ENCODE measurements at regions not wholly inside any gene's neighbourhood (a gene's known extent, or its start where the extent isn't known, plus 50 kb on each side); places are given as distances from the start of the nearest gene placed in this dataset.

DNA sequence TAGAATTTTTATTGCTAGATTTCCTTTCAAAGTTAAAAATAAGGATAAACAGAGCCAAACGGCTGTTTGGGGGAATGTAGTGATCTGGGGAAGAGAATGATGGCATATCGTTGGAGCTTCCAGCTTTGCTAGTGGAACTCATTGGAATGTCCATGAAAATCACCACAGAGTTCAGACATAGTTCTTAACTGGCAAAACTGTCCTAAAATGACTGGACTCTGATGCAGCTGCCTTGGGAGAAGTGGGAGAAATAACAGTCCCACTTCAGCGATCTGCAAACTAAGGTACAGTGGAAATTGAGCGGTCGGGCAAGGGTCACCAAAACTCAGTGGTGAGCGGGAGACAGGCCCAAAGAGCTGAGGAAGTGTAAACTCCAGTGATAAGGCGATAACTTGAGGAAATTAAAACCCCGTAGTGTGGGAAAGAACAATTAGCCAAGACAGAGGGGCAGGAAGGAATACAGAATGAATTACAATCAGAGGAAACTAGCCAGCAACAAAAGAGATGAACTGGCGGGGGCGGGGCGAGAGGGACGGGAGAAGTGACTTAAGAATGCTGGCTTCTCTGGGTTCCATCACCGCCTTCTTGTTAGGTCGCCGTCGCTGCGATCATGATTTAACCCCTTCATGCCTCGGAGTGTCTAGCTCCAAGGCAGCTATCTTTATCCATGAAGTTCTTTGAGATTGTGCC, 89.8 kb upstream of the ARHGAP29 start:
- TF ChIP-seq, protein P1, sequence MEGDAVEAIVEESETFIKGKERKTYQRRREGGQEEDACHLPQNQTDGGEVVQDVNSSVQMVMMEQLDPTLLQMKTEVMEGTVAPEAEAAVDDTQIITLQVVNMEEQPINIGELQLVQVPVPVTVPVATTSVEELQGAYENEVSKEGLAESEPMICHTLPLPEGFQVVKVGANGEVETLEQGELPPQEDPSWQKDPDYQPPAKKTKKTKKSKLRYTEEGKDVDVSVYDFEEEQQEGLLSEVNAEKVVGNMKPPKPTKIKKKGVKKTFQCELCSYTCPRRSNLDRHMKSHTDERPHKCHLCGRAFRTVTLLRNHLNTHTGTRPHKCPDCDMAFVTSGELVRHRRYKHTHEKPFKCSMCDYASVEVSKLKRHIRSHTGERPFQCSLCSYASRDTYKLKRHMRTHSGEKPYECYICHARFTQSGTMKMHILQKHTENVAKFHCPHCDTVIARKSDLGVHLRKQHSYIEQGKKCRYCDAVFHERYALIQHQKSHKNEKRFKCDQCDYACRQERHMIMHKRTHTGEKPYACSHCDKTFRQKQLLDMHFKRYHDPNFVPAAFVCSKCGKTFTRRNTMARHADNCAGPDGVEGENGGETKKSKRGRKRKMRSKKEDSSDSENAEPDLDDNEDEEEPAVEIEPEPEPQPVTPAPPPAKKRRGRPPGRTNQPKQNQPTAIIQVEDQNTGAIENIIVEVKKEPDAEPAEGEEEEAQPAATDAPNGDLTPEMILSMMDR (IDR thresholded peaks at IDR 0.05): no peak
- no peak overlapping the region for H3K27ac ChIP-seq (ENCODE audit: low read length)
- no peak overlapping the region for H3K27ac Mint-ChIP-seq

DNA sequence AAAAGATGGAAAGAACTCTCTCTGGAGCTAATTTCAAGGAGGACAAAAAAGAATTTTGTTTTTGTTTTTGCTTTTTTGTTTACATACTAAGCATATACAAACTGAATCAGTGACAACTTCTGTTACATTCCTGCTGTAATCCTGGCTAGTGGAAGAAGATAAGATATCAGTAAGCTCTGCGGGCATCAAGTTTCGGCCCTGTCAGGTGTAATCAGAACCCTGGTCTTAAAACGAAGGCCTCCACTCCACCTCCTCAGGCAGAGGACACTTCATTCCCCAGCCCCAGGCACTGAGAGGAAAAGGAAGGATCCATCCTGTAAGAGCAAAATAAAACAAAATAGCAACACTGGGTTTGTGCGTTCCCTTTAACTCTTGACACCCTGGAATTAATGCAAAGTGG, 88.9 kb upstream of the ARHGAP29 start:
- no peak for ATAC-seq
- WGBS (ENCODE audit: insufficient coverage): 84% methylated on average over 3 of the region's 4 CpGs

More for the DNA sequence above, 89.8 kb upstream of the ARHGAP29 start:
- Histone ChIP-seq H3K9me3 (ENCODE audit: control insufficient read depth, insufficient read depth, low read length) (no peaks in the 10 kb centered on the region), H3K27me3 (ENCODE audit: control insufficient read depth, insufficient read depth, low read length) (peaks cover 14% of the 10 kb centered on the region), H3K36me3 (ENCODE audit: control insufficient read depth, insufficient read depth, low read length) (no peaks in the 10 kb centered on the region), H3K4me1 (ENCODE audit: control insufficient read depth, insufficient read depth, low read length) (no peaks in the 10 kb centered on the region), H3K4me3 (ENCODE audit: low read length) (no peak overlapping the region)
- no peak for DNase-seq
- Mint-ChIP-seq H3K27me3 (ENCODE audit: low read depth in 2 of 2) (peaks cover 37 to 77% of the 10 kb centered on the region in 2 donors), H3K36me3 (no peaks in the 10 kb centered on the region), H3K4me3 (no peak overlapping the region), H3K4me1 (no peaks in the 10 kb centered on the region), H3K9me3 (no peaks in the 10 kb centered on the region)
- intact Hi-C loops (cut with micrococcal nuclease): no loop called here
- no peak for ATAC-seq
- WGBS (ENCODE audit: insufficient coverage): 26% methylated on average over 18 of the region's 18 CpGs

DNA sequence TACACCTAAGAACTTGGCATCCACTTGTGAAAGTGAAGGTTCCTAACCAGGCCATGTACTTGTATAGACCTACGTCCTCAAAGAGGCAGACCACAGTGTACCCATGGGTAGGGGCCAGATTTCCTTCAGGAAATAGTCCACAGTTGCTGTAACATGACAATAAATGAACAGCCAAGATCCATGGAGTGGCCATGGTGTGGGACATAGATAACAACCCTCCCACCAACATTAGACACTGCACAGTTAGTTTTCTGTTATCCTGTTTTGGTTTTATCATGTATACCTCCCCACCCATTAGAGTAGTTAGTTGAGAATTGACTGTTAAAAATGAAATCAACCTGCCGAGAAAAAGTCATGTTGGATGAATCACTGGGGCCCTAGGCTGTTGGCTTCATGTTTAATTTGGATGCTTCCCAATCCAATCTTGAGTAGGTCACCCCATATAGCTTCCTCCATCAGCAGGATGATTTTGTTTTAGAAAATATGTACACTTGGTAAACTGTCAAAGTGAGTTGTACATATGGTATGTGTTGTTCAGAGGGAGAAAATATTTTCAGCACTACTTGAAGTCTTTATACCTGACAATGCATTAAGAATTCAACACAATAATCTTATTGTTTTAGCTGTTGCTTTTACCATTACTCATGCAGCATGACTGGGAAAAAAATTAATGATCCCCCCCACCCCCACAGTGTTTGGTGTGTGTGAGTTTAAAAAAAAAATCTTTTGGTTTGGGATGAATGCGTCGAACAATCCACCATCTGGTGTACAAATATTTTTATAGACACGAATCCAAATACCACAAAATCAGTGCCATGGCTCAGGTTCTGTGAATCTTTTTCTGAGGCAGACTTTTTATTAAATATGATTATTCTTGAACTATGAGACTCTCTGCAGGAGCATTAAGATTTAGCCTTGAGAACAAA, 88.3 kb upstream of the ARHGAP29 start:
- Histone ChIP-seq H3K27me3 (ENCODE audit: control insufficient read depth, insufficient read depth, low read length) (peaks cover 14% of the 10 kb centered on the region), H3K4me1 (ENCODE audit: control insufficient read depth, insufficient read depth, low read length) (no peaks in the 10 kb centered on the region), H3K9me3 (ENCODE audit: control insufficient read depth, insufficient read depth, low read length) (no peaks in the 10 kb centered on the region), H3K27ac (ENCODE audit: low read length) (no peak overlapping the region), H3K36me3 (ENCODE audit: control insufficient read depth, insufficient read depth, low read length) (no peaks in the 10 kb centered on the region), H3K4me3 (ENCODE audit: low read length) (no peak overlapping the region)
- Mint-ChIP-seq H3K4me3 (no peak overlapping the region), H3K9me3 (no peaks in the 10 kb centered on the region), H3K36me3 (no peaks in the 10 kb centered on the region), H3K4me1 (no peaks in the 10 kb centered on the region), H3K27ac (no peak overlapping the region), H3K27me3 (ENCODE audit: low read depth in 2 of 2) (peaks cover 36 to 64% of the 10 kb centered on the region in 2 donors)
- WGBS (ENCODE audit: insufficient coverage): 64% methylated on average over 1 of the region's 5 CpGs
- DNase-seq: no peak
- ATAC-seq: no peak
- TF ChIP-seq, protein P1 (IDR thresholded peaks at IDR 0.05): no peak
- intact Hi-C loops (cut with micrococcal nuclease): no loop called here

More for the DNA sequence above, 88.9 kb upstream of the ARHGAP29 start:
- no peaks in the 10 kb centered on the region for H3K4me1 Mint-ChIP-seq
- Histone ChIP-seq H3K4me3 (ENCODE audit: low read length) (no peak overlapping the region), H3K27me3 (ENCODE audit: control insufficient read depth, insufficient read depth, low read length) (peaks cover 14% of the 10 kb centered on the region), H3K27ac (ENCODE audit: low read length) (no peak overlapping the region), H3K36me3 (ENCODE audit: control insufficient read depth, insufficient read depth, low read length) (no peaks in the 10 kb centered on the region), H3K9me3 (ENCODE audit: control insufficient read depth, insufficient read depth, low read length) (no peaks in the 10 kb centered on the region), H3K4me1 (ENCODE audit: control insufficient read depth, insufficient read depth, low read length) (no peaks in the 10 kb centered on the region)
- no peaks in the 10 kb centered on the region for H3K9me3 Mint-ChIP-seq
- H3K27ac Mint-ChIP-seq: no peak overlapping the region
- H3K36me3 Mint-ChIP-seq: no peaks in the 10 kb centered on the region
- intact Hi-C loops (cut with micrococcal nuclease): no loop called here
- TF ChIP-seq, protein P1 (IDR thresholded peaks at IDR 0.05): no peak
- no peak overlapping the region for H3K4me3 Mint-ChIP-seq
- DNase-seq: no peak
- peaks cover 35 to 71% of the 10 kb centered on the region in 2 donors for H3K27me3 Mint-ChIP-seq (ENCODE audit: low read depth in 2 of 2)

Measured in natural killer cell (primary cell).